HCT116 (cell line): ENCODE measurements at regions not wholly inside any gene's neighbourhood (a gene's known extent, or its start where the extent isn't known, plus 50 kb on each side); places are given as distances from the start of the nearest gene placed in this dataset.

ENCODE experiments used
- ATAC-seq: fragments of 200-7000 bp; cut with Tn5 transposase; 2 replicates; pipeline ENCODE4 v1.9.1; 2020; ENCODE audit warnings: mild to moderate bottlenecking, moderate library complexity
- BruUV-seq: library from RNA; stranded (reverse); fragments of 400-500 nt; replicated peaks from 2 replicates; lab custom pipeline; 2021; lab: Mats Ljungman, UMichigan
- CTCF ChIA-PET: fragments of 300-600 bp; sonication (Branson Sonifier 250); formaldehyde crosslinking; loops from one replicate; lab custom pipeline; 2021; ENCODE audit warnings: antibody characterized with exemption; lab: Charles Lee
- POLR2A ChIA-PET: fragments of 300-600, 350-600 bp; sonication (Branson Sonifier 250); formaldehyde crosslinking; loops from one replicate; lab custom pipeline; 2021; ENCODE audit warnings: antibody characterized with exemption; lab: Charles Lee
- RAD21 ChIA-PET, 2 experiments: fragments of 300-600 bp; sonication (Branson Sonifier 250); formaldehyde crosslinking; loops; one replicate each; lab custom pipeline; 2023; ENCODE audit warnings: low total read pairs in 2 of 2; ENCODE audit not compliant: uncharacterized antibody in 2 of 2, unreplicated experiment in 2 of 2, low non-redundant PET in 1 of 2; lab: Charles Lee
- DNase-seq: peaks from one replicate; pipeline ENCODE4 v3.0.0-alpha.2; 2010; ENCODE audit warnings: low read depth, low spot score
- H2AFZ ChIP-seq: fragments of 200-600 bp; shearing (Covaris generic), sonication (generic); 2 replicates; pipeline ENCODE4 v1.6.1; 2017; ENCODE audit warnings: low read depth, mixed run types, mixed read lengths, antibody characterized with exemption, low read length; ENCODE audit not compliant: poor library complexity, severe bottlenecking
- H3K27ac ChIP-seq: 2 replicates; pipeline ENCODE4 v1.5.1; 2012; ENCODE audit warnings: low read depth, low read length
- H3K27me3 ChIP-seq: fragments of 200-600 bp; sonication (generic); 2 replicates; pipeline ENCODE4 v1.6.1; 2016; ENCODE audit warnings: mixed run types, low read length, mixed read lengths; ENCODE audit not compliant: insufficient read depth
- H3K36me3 ChIP-seq, 2 experiments: fragments of 200-500 bp in 1 of 2; fragments of 200-600 bp in 1 of 2; sonication (Bioruptor generic) in 1 of 2; sonication (generic) in 1 of 2; 2 replicates each; pipeline versions ENCODE4 v1.5.1 to v1.6.1; 2014 to 2016; ENCODE audit warnings: low read length in 2 of 2, inconsistent platforms in 1 of 2, mixed read lengths in 1 of 2, mixed run types in 1 of 2; ENCODE audit not compliant: insufficient read depth in 2 of 2, control insufficient read depth in 1 of 2
- H3K4me1 ChIP-seq, 2 experiments: fragments of 200-600 bp in 1 of 2; sonication (generic) in 1 of 2; 2 replicates each; pipeline versions ENCODE4 v1.5.1 to v1.6.1; 2012 to 2017; ENCODE audit warnings: low read length in 2 of 2, inconsistent platforms in 1 of 2, mild to moderate bottlenecking in 1 of 2, mixed read lengths in 1 of 2, mixed run types in 1 of 2, moderate library complexity in 1 of 2; ENCODE audit not compliant: insufficient read depth in 2 of 2, control insufficient read depth in 1 of 2
- H3K4me2 ChIP-seq: fragments of 200-600 bp; sonication (generic); 2 replicates; pipeline ENCODE4 v1.6.1; 2017; ENCODE audit warnings: mixed run types, low read length, mixed read lengths
- H3K4me3 ChIP-seq, 2 experiments: fragments of 200-600 bp in 1 of 2; sonication (generic) in 1 of 2; replicated peaks in 1 of 2; 2 replicates each; pipeline ENCODE4 v1.5.1; 2011 to 2016; ENCODE audit warnings: low read length in 2 of 2, control low read depth in 1 of 2, low read depth in 1 of 2, mild to moderate bottlenecking in 1 of 2, mixed read lengths in 1 of 2, mixed run types in 1 of 2
- H3K79me2 ChIP-seq: fragments of 200-600 bp; sonication (generic); 2 replicates; pipeline ENCODE4 v1.6.1; 2017; ENCODE audit warnings: mild to moderate bottlenecking, mixed run types, low read length, moderate library complexity, mixed read lengths; ENCODE audit not compliant: insufficient read depth
- H3K9ac ChIP-seq: fragments of 200-600 bp; sonication (generic); 2 replicates; pipeline ENCODE4 v1.6.1; 2016; ENCODE audit warnings: low read length, mixed read lengths
- H3K9me2 ChIP-seq: fragments of 200-600 bp; sonication (generic), shearing (Covaris generic); 2 replicates; pipeline ENCODE4 v1.6.1; 2017; ENCODE audit warnings: mixed run types, mild to moderate bottlenecking, moderate library complexity; ENCODE audit not compliant: insufficient read depth
- H3K9me3 ChIP-seq, 2 experiments: fragments of 200-500 bp in 1 of 2; fragments of 200-600 bp in 1 of 2; sonication (Bioruptor generic) in 1 of 2; sonication (generic) in 1 of 2; 2 replicates each; pipeline ENCODE4 v1.6.1; 2014 to 2017; ENCODE audit warnings: low read length in 2 of 2, mixed read lengths in 2 of 2, inconsistent platforms in 1 of 2, low read depth in 1 of 2, mild to moderate bottlenecking in 1 of 2, mixed run types in 1 of 2, moderate library complexity in 1 of 2; ENCODE audit not compliant: control insufficient read depth in 1 of 2, insufficient read depth in 1 of 2
- H4K20me1 ChIP-seq: fragments of 200-600 bp; sonication (generic), shearing (Covaris generic); 2 replicates; pipeline ENCODE4 v1.6.1; 2017; ENCODE audit warnings: mixed run types, mild to moderate bottlenecking, moderate library complexity; ENCODE audit not compliant: insufficient read depth
- CEBPB ChIP-seq: IDR thresholded peaks from 2 replicates; pipeline ENCODE4 v1.6.1; 2012; ENCODE audit warnings: low read depth
- EGR1 ChIP-seq: IDR thresholded peaks from 2 replicates; pipeline ENCODE4 v1.6.1; 2012; ENCODE audit warnings: low read depth
- ELF1 ChIP-seq: IDR thresholded peaks from 2 replicates; pipeline ENCODE4 v1.6.1; 2012; ENCODE audit warnings: low read depth, borderline replicate concordance
- EZH2phosphoT487 ChIP-seq: fragments of 200-600 bp; IDR thresholded peaks from 2 replicates; pipeline ENCODE4 v1.6.1; 2018; ENCODE audit warnings: antibody characterized with exemption, borderline replicate concordance
- POLR2AphosphoS5 ChIP-seq: IDR thresholded peaks from 2 replicates; pipeline ENCODE4 v1.6.1; 2011; ENCODE audit warnings: mild to moderate bottlenecking, low read depth, low read length, moderate library complexity
- RAD21 ChIP-seq: IDR thresholded peaks from 2 replicates; pipeline ENCODE4 v1.6.1; 2012; ENCODE audit warnings: low read depth, mild to moderate bottlenecking
- SIN3A ChIP-seq: IDR thresholded peaks from 2 replicates; pipeline ENCODE4 v1.6.1; 2012; ENCODE audit warnings: low read depth
- SP1 ChIP-seq: IDR thresholded peaks from 2 replicates; pipeline ENCODE4 v1.6.1; 2012; ENCODE audit warnings: low read depth
- SRF ChIP-seq: IDR thresholded peaks from 2 replicates; pipeline ENCODE4 v1.6.1; 2012; ENCODE audit warnings: low read depth
- TCF7L2 ChIP-seq: IDR thresholded peaks from 2 replicates; pipeline ENCODE4 v1.7.0; 2011; ENCODE audit warnings: borderline replicate concordance, inconsistent platforms; ENCODE audit not compliant: insufficient read depth, insufficient read length; ENCODE audit errors: extremely low read depth
- ZFX ChIP-seq: fragments of 450-650 bp; IDR thresholded peaks from 2 replicates; pipeline ENCODE4 v1.6.1; 2017
- ZNF274 ChIP-seq: fragments of 200-500 bp; sonication (Bioruptor generic); IDR thresholded peaks from 2 replicates; pipeline ENCODE4 v1.6.1; 2014; ENCODE audit warnings: mild to moderate bottlenecking, low read depth, low read length, inconsistent platforms
- intact Hi-C: fragments of 100-400 bp; cut with micrococcal nuclease; formaldehyde crosslinking; loops from 2 replicates; pipeline ENCODE4 v1.10.0; 2022
- TF ChIP-seq, protein P1 (sequence below), 3 experiments: fragments of 200-600 bp in 1 of 3; sonication (generic) in 1 of 3; IDR thresholded peaks in 2 of 3; conservative IDR thresholded peaks in 1 of 3; 2 replicates each; pipeline ENCODE4 v1.5.1; 2012 to 2017; ENCODE audit warnings: low read depth in 2 of 3, low read length in 2 of 3, antibody characterized with exemption in 1 of 3, borderline replicate concordance in 1 of 3, control low read depth in 1 of 3, mild to moderate bottlenecking in 1 of 3, mixed read lengths in 1 of 3, mixed run types in 1 of 3, moderate library complexity in 1 of 3; ENCODE audit not compliant: insufficient read depth in 1 of 3
- TF ChIP-seq, protein P2 (sequence below): IDR thresholded peaks from 2 replicates; pipeline ENCODE4 v1.6.1; 2012
- TF ChIP-seq, protein P3 (sequence below): IDR thresholded peaks from 2 replicates; pipeline ENCODE4 v1.6.1; 2012; ENCODE audit warnings: low read depth

DNA sequence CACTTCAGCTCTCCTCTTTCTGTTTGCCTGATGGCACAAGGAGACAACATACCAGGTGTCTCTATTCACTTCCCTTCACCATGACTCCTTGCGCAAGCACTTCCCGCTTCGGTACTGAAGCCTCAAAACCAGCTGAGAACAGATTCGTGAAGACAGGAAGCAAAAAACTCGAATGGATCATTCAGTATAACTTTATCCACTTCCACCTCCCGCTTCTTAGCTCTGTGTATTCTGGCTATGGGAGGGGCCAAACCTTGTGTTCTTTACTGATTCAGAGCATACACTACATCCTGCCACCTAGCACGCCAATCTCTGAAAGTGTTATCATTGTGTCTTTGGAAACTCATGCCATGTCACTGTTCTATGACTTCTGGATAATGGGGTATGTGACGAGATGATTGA is 62.2 kb upstream of the ADA2 start (continued):
- TF ChIP-seq SIN3A (no peak), ZNF274 (no peak), CEBPB (no peak), ZFX (no peak), EZH2phosphoT487 (no peak), SP1 (no peak), SRF (no peak), EGR1 (no peak), POLR2AphosphoS5 (no peak), TCF7L2 (no peak)
- TF ChIP-seq, protein P1, sequence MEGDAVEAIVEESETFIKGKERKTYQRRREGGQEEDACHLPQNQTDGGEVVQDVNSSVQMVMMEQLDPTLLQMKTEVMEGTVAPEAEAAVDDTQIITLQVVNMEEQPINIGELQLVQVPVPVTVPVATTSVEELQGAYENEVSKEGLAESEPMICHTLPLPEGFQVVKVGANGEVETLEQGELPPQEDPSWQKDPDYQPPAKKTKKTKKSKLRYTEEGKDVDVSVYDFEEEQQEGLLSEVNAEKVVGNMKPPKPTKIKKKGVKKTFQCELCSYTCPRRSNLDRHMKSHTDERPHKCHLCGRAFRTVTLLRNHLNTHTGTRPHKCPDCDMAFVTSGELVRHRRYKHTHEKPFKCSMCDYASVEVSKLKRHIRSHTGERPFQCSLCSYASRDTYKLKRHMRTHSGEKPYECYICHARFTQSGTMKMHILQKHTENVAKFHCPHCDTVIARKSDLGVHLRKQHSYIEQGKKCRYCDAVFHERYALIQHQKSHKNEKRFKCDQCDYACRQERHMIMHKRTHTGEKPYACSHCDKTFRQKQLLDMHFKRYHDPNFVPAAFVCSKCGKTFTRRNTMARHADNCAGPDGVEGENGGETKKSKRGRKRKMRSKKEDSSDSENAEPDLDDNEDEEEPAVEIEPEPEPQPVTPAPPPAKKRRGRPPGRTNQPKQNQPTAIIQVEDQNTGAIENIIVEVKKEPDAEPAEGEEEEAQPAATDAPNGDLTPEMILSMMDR (IDR thresholded peaks at IDR 0.05 in 2 of 3, conservative IDR thresholded peaks at IDR 0.05 in 1 of 3; ENCODE audit: borderline replicate concordance in 1 of 3, insufficient read depth in 1 of 3, low read depth in 2 of 3, low read length in 2 of 3) = no peak
- TF ChIP-seq, protein P2, sequence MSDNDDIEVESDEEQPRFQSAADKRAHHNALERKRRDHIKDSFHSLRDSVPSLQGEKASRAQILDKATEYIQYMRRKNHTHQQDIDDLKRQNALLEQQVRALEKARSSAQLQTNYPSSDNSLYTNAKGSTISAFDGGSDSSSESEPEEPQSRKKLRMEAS = no peak
- TF ChIP-seq, all 23 proteins: peak for 0

DNA sequence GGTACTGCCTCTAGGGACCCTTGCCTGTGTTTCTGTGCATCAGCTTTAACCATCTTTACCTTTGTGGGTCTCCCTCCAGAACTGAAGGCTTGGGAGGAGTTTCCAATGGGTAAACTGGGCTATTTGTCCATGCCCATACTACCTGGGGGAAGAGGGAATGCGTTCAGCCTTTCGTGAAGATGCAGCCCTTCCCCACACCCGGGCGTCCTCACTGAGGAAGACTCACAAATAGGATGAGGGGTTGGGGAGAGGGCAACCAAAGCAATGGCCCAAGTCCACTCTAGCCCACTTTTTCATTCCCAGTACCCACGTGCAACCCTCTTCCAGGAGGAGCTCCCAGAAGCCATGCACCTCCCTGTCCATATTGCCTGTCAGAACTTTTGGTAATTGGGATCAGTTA is 61.8 kb upstream of the ADA2 start:
- CTCF ChIA-PET = no interaction called here
- TF ChIP-seq SIN3A (no peak), RAD21 (no peak), ZFX (no peak), TCF7L2 (no peak), ELF1 (no peak), EGR1 (no peak)
- TF ChIP-seq, protein P3, sequence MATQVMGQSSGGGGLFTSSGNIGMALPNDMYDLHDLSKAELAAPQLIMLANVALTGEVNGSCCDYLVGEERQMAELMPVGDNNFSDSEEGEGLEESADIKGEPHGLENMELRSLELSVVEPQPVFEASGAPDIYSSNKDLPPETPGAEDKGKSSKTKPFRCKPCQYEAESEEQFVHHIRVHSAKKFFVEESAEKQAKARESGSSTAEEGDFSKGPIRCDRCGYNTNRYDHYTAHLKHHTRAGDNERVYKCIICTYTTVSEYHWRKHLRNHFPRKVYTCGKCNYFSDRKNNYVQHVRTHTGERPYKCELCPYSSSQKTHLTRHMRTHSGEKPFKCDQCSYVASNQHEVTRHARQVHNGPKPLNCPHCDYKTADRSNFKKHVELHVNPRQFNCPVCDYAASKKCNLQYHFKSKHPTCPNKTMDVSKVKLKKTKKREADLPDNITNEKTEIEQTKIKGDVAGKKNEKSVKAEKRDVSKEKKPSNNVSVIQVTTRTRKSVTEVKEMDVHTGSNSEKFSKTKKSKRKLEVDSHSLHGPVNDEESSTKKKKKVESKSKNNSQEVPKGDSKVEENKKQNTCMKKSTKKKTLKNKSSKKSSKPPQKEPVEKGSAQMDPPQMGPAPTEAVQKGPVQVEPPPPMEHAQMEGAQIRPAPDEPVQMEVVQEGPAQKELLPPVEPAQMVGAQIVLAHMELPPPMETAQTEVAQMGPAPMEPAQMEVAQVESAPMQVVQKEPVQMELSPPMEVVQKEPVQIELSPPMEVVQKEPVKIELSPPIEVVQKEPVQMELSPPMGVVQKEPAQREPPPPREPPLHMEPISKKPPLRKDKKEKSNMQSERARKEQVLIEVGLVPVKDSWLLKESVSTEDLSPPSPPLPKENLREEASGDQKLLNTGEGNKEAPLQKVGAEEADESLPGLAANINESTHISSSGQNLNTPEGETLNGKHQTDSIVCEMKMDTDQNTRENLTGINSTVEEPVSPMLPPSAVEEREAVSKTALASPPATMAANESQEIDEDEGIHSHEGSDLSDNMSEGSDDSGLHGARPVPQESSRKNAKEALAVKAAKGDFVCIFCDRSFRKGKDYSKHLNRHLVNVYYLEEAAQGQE = no peak
- TF ChIP-seq, protein P2 = no peak
- TF ChIP-seq, all 23 proteins: peak for 0
- Histone ChIP-seq H3K4me2 (no peak overlapping the region), H4K20me1 (no peaks in the 10 kb centered on the region), H3K4me3 (no peak overlapping the region), H3K4me1 (no peaks in the 10 kb centered on the region), H3K79me2 (no peaks in the 10 kb centered on the region), H2AFZ (no peak overlapping the region), H3K9me3 (no peaks in the 10 kb centered on the region), H3K36me3 (no peaks in the 10 kb centered on the region), H3K27ac (no peak overlapping the region), H3K9ac (no peak overlapping the region), H3K27me3 (no peaks in the 10 kb centered on the region), H3K9me2 (no peaks in the 10 kb centered on the region)
- intact Hi-C loops = no loop called here
- DNase-seq = no peak
- BruUV-seq = no TSS peak
- RAD21 ChIA-PET = no interaction called here
- ATAC-seq = no peak
- POLR2A ChIA-PET = no interaction called here
